Stimulated activated CD8-positive, alpha-beta memory T cell treated with anti-CD3 and anti-CD28 coated beads, Interleukin-15, amount 100 ng/mL, for 24 hours (primary cell): ENCODE measurements at regions not wholly inside any gene's neighbourhood (a gene's known extent, or its start where the extent isn't known, plus 50 kb on each side); places are given as distances from the start of the nearest gene placed in this dataset.
"Not testable (repeated sequence)": the region's sequence is repeated elsewhere in the genome, so short reads cannot be mapped to it uniquely, and the experiment has no call there.

Source experiments
- DNase-seq: peaks from one replicate; pipeline ENCODE4 v3.0.0-alpha.2; 2020; ENCODE audit warnings: low read depth

DNA sequence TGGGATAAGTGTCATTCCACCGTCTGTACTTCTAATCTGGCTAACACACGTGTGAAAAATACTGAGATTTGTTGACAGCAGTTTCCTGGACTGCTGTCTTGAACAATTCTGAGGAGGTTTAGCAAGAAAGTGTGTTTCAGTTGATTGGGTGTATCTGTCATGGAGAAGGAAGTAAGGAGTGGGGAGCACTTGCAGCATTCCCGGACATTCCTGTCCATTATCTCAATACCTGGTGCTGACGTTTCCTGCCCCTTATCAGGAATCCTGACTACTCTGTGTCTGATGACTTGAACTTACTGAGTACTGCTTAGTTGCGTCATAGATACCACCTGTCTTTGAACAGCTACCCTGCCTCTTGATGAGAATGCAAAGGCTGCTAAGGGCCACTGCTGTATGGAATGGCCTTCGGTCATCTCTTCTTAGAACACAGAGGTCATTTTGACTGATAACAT, 72.0 kb upstream of the VKORC1L1 start:
- no peak for DNase-seq

DNA sequence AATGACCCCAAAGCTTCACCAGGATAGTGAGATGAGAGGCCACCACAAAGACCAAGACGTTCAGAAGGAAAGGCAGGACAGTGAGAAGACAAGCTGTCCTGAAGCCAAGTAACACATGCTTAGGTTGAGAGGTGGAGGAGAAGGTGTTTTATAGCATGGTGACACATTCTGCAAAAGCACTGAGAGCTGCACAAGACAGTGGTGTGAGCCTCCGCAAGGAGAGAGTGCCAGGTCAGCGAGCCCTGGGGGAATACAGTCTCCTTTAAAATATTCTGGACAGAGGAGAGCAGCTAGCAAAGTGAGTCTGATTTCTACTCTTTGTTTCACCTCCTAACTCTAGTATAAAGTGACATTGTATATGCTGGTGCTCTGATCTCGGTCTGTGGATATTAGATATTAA, 68.0 kb upstream of the VKORC1L1 start:
- no peak for DNase-seq

GRCh38 chr7:65807067-65807466, 65.8 kb upstream of the VKORC1L1 start:
- DNase-seq: not testable (repeated sequence)

DNA sequence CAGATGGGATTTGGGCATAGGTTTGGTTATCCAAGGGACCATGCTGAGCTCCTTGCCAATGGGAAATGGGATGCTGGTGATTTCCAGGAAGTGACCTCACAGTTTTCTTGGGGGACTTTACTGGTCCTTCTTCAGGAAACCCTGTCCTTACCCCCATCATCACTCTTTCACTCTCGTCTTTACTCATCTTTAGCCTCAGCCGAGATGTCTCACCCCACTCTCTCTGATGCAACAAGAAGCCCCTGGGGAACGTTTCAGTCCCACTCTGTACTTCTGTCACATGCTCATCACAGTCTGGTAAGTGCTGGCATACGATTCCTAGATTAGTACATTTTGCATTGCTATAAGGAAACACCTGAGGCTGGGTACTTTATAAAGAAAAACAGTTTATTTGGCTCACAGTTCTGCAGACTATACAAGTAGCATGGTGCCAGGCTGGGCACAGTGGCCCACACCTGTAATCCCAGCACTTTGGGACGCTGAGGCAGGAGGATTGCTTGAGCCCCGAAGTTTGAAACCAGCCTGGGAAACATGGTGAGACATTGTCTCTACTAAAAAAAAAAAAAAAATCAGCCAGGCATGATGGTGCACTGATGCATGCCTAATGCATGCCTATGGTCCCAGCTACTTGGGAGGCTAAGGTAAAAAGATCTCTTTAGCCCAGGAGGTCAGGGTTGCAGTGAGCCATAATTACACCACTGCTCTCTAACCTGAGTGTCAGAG, 63.5 kb upstream of the VKORC1L1 start:
- no peak for DNase-seq

DNA sequence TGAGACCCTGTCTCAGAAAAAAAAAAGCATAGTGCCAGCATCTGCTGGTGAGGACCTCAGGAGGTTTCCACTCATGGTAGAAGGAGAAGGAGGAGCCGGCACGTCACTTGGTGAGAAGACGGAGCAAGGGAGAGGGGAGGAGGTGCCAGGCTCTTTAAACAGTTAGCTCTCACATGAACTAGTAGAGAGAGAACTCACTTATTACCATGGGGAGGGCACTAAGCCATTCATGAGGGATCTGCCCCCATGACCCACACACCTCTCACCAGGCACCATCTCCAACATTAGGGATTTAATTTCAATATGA, 62.9 kb upstream of the VKORC1L1 start:
- no peak for DNase-seq

GRCh38 chr7:65812281-65812680, 60.6 kb upstream of the VKORC1L1 start:
- DNase-seq: no peak

DNA sequence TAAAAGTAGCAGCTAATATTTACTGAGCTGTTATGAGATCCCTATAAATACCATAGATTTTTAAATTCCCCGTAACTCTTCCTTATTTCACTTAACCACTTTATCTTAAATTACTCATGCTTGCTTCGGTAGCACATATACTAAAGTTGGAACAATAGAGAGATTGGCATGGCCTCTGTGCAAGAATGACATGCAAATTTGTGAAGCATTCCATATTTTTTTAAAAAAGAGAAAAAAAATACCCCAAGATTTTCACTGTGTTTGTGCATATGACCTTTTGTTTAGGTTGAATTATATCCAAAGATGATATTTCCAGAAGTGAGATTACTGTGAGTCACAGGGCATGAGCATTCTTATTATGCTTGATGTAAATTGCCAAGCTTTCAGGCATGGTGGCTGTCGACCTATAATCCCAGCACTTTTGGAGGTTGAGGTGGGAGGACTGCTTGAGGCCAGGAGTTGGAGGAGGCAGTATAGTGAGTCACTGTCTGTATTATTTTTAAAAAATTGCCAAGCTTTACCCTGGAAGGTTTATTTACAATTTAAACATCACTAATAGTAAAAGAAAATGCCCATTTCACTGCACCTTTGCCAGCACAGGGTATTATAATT, 58.2 kb upstream of the VKORC1L1 start:
- not testable (repeated sequence) for DNase-seq

DNA sequence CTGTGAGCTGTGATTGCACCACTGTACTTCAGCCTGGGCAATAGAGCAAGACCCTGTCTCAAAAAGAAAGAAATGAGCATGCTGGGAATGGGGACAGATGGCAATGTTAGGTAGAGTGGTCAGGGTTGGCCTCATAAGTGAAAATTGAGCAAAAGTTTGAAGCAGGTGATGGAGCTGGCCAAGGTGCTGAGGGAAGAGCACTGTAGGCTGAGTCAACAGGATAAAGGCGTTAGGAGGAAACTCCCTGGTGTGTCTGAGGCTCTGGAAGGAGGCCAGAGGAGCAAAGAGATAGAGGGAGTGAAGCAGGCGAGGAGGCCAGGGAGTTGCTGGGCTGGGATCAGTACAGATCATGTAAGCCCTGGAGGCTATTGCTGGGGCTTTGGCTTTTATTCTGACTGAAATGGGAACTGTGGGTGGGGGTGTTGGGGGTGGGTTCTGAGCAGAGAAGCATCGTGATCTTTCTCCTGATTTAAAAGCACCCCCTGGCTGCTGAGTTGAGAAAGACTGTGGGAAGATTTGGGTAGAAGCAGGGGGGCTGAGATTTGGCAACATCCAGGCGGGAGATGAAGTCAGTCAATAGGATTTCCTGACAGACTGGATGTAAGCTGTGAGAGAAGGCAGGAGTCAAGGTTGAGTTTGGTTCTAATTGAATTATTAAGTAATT, 52.5 kb upstream of the VKORC1L1 start:
- no peak for DNase-seq
